Amniotic stem cell (primary cell): ENCODE measurements at regions not wholly inside any gene's neighbourhood (a gene's known extent, or its start where the extent isn't known, plus 50 kb on each side); places are given as distances from the start of the nearest gene placed in this dataset.

ENCODE experiments used
- DNase-seq: peaks from one replicate; lab custom pipeline; 2025; lab: John Stamatoyannopoulos, UW

- no peak for DNase-seq
Measured at GRCh38 chr7:81606078-81606863, 163.6 kb downstream of the HGF start.

GRCh38 chr7:81605493-81605892 lies 164.4 kb downstream of the HGF start:
- DNase-seq: no peak

DNA sequence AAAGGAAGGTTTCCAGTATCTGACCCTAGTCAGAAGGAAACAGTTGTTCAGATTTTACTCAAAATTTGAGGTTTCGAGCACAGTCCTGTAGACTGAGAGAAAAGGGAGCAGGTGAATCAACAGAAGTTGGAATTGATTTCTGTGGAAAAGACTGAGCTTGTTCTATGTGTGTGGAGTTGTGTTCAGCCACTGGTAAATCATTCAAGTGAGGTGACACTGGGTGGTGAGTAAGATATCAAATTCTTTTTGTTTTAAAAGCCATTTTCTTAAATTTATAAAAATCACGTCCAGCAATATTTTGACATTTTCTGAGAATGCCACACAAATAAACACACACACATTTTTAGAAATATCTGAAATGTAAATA lies 165.1 kb downstream of the HGF start:
- no peak for DNase-seq

DNA sequence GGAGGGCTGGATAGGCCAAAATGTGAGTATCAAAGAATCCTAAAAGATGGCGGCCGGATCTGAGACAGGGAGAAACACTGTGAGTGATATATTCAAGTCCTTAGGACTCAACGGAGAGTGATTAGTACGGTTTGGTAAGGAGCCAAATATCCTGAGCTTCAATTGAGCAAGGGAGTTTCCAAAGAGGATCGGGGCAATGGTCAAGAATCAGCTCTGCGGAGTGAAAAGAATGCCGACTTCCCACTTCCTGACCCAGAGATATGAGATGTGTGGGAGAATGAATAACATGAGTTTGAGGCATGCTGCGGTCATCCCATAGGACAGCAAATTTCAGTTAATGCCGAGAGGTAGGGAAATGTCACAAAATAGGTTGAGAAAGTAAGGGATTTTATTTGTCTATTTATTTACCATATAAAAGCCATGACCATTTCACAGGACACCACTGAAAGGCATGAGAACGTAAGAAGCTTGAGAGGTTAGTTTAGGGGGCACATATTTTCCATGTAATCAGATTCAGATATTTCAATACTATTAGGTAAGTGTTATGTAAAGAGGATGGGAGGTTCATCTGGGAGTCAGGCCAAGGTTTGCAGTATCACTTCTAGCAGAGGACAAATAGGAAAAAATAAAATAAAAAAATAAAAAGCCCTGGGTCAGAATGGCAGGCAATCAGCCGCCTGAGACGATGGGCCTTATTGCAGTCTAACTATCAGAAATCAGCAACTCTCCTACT lies 165.6 kb downstream of the HGF start:
- no peak for DNase-seq

DNA sequence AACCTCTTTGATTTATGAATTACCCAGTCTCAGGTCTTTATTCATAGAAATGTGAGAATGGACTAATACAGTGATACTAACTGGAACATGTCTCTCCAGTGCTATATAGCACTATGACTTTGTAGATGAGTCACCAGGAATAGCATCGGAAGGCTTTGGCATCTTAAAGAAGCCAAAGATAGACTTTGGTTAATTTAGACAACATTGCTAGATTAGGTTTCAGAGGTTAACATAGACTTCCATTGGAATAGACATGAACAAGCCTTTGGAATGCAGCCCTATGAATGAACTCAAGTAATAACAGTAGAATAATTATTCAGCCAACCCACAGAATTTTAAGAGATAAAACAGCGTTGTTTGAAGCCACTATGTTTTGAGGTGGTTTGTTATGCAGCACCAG lies 169.2 kb downstream of the HGF start:
- DNase-seq: peak; percentile 46

- DNase-seq: no peak
Measured at GRCh38 chr7:81598951-81599350, 170.9 kb downstream of the HGF start.

GRCh38 chr7:81594767-81595166 lies 175.1 kb downstream of the HGF start:
- DNase-seq: no peak

DNA sequence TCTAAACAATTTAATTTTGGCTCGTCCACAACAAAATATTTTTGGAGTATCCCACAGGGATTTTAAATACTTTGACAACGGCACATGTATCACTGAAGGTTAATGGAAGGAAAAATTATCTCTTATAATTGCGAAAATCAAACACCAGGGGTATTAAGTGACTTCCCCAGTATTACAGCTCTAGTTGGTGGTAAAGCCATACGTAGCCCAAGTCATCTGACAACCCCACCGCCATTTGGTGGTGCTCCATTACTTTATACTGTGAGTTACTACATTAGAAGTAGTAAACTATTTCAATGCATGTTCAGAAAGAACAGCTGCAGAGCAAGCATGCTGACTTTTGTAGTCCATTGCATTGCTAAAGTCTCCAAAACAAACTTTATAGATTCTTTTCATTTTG lies 179.7 kb downstream of the HGF start:
- DNase-seq: no peak

DNA sequence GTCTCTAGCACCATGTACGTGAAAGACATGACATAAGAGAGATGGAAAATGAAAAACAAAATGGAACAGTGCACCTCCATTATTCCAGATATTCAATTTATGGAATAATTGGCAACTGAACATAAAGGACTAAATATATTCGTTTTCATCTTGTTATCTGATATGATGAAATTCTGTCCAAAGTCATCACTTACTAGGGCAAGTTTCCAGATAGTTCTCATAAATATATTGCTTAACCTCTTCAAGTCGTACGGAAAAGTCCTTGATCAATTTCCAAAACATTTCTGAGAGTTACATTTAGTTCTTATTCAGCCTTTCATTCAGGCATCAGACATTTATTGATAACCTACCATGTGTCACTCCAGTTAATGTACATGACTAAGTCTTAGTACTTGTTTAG lies 185.2 kb downstream of the HGF start:
- no peak for DNase-seq

- no peak for DNase-seq
Measured at GRCh38 chr7:81583882-81584533, 185.8 kb downstream of the HGF start.

GRCh38 chr7:81583090-81583489 lies 186.8 kb downstream of the HGF start:
- DNase-seq: no peak

GRCh38 chr7:81577642-81578340 lies 192.1 kb downstream of the HGF start:
- no peak for DNase-seq

DNA sequence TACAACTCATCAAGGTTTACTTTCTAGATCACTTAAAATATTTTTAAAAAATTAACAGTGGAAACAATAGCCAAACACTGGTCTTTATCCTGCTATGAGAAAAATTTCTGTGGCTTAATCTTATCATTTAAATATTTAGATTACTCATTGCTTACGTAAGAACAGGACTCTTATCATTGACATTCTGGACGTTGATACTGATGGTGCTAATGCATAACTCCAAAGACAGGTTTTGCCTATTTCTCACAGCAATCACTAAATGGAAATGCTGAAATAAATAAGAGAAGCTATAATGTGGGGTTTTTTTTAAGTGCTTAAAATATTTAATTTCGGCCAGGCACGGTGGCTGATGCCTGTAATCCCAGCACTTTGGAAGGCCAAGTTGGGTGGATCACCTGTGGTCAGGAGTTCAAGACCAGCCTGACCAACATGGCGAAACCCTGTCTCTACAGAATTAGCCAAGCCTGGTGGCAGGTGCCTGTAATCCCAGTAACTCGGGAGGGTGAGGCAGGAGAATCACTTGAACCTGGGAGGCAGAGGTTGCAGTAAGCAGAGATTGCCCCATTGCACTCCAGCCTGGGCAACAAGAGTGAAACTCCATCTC lies 195.0 kb downstream of the HGF start:
- no peak for DNase-seq

GRCh38 chr7:81573932-81574331 lies 195.9 kb downstream of the HGF start:
- DNase-seq: no peak

GRCh38 chr7:81573128-81573527 lies 196.7 kb downstream of the HGF start:
- DNase-seq: no peak

DNA sequence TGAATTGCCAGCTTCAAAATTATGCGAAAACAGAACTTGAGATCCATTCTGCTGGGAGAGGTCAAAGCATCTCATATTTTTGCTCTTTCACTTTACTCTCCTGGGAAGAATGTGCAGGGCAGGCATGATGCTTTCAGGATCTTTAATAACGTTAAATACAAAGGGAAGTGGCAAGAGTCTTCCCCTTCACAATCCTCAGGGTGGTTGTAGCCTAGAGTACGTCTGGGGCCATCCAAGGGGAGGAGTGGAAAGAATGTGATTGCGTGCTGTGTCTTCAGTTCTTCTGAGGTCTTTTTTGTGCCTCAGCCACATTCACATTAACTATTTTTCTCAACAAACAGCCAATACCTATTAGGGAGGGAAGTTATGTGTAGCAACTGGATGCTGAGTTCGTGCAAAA lies 207.3 kb downstream of the HGF start:
- DNase-seq: no peak

DNA sequence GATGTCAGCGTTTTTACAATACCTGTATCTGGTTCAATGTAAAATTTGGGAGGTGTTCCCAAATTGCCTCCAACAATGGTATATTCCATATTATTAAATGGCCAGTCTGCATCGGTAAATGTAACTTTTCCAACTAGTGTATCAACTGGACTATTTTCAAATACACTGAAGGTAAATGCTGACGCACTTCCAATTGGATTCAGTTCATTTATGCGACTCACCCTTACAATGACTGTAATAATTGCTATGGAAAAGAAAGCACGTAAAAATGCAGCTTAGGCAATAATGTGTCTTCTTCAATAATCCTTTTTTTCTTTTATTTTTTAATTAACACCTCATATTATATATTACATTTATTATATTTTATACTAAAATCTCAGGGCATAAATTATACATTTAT lies 209.1 kb downstream of the HGF start:
- DNase-seq: no peak

GRCh38 chr7:81549484-81550016 lies 220.3 kb downstream of the HGF start:
- DNase-seq: no peak

DNA sequence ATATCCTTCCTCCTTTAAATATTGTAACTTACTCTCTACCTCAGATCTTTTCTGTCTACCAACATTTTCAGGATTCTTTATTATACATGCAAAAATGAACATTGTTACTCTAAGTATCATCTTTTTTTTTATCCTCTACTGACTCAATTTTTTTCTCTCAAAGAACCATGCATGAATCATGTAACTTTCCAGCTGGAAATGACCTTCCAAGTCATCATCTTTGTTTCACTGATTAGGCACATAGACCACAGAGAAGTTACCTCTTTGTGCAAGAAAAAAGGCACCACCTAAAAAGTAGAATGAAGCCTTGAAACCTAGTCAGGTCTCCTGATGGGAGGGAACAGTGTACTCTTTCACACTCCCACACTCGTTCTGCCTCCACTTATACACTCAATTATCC lies 234.9 kb downstream of the HGF start:
- no peak for DNase-seq

DNA sequence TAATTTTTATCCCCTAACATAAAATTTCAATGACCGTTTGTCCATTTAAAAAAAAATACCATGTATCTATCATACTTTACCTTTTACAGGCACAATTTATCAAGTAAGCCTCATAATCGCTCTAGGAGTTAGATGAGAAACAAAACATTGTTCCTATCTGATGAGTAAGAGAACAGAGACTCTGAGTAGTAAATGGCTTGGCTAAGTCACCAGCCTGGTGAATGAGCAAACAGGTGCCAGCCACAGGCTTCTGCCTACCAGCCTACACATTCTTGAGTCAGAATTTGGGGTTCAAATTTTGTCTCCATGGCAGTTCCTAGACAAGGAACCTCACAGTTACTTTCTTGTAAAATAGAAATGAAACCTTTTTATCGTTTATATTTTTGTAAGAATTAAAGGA lies 235.4 kb downstream of the HGF start:
- DNase-seq: no peak

- no peak for DNase-seq
Measured at GRCh38 chr7:81533931-81534330, 235.9 kb downstream of the HGF start.

- no peak for DNase-seq
Measured at GRCh38 chr7:81533426-81533825, 236.4 kb downstream of the HGF start.
